IPS DF 19.7 (cell line): ENCODE measurements at regions not wholly inside any gene's neighbourhood (a gene's known extent, or its start where the extent isn't known, plus 50 kb on each side); places are given as distances from the start of the nearest gene placed in this dataset.

Experiments used
- DNase-seq: peaks from one replicate; pipeline ENCODE4 v3.0.0-alpha.2; 2013; ENCODE audit warnings: low read depth, low spot score

- DNase-seq, result no peak
These were observed 905.1 kb upstream of the MAN1A1 start for GRCh38 chr6:120254651-120255050.

- no peak for DNase-seq
These were observed 898.9 kb upstream of the MAN1A1 start for GRCh38 chr6:120248451-120248850.

DNA sequence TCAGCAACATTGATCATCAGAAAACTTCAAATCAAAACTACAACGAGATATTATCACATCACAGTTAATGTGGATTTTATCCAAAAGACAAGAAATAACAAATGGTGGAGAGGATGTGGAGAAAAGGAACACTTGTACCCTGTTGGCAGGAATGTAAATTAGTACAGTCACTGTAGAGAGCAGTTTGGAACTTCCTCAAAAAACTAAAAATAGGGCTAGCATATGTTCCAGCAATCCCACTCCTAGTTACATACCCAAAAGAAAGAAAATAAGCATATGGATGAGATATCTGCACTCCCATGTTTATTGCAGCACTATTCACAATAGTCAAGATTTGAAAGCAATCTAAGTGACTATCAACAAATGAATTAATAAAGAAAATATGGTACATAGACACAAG lies 887.7 kb upstream of the MAN1A1 start:
- DNase-seq, result no peak

GRCh38 chr6:120230008-120230407 lies 880.4 kb upstream of the MAN1A1 start:
- DNase-seq, result peak; percentile 5

GRCh38 chr6:120228297-120228696 lies 878.7 kb upstream of the MAN1A1 start:
- DNase-seq, result no peak

GRCh38 chr6:120219339-120219738 lies 869.8 kb upstream of the MAN1A1 start:
- no peak for DNase-seq

DNA sequence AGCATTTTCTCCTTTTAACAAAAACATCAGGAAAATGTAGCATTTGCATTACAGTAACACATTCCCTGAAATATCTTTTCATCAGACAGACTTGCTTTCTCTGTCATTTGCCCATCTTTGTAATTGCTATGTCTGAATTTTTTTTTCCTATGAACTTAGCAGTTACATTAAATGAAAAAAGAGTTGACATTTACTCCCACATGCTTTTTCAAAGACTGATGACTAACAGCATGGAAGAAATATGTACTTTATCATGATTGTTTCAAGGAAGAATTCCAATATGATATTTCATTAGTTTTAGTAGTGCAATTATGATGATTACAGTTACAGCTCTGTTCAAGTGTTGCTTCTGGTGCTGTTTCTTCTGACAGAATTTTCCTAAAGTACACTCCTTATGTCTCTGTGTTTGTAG lies 864.5 kb upstream of the MAN1A1 start:
- no peak for DNase-seq

DNA sequence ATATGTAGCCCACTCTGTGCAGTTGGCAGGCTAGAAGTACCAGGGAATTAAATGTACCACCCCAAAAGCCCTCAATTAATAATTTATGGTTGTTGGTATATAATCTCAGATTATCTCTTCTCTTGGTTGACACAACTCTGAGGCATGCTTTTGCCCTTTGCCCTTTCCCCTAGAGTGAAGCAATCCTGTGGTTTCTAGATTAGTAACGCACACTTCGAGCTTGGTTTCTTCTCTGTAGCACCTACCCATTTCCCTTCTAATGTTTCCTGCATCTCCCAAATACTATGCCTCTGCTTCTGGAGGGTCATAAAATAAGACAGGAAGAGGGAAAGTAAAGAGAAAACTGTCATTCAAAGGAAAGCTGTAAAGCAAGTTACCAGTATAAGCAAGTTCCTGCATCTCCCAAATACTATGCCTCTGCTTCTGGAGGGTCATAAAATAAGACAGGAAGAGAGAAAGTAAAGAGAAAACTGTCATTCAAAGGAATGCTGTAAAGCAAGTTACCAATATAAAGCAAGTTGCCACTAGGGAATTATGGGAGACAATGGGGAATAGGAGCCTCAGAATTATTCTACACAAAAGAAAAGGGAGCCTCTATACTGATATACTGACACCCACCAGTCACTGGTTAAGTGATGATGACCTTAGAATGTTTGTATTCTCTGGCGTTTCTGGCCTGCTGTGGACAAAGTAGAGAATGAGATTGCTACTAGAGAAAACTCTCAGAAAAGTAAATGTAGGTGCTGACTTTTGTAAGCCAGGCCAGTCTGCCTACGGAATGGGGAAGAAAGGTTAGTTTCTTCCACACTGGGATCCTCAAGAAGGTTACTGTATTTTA lies 862.6 kb upstream of the MAN1A1 start:
- no peak for DNase-seq

DNA sequence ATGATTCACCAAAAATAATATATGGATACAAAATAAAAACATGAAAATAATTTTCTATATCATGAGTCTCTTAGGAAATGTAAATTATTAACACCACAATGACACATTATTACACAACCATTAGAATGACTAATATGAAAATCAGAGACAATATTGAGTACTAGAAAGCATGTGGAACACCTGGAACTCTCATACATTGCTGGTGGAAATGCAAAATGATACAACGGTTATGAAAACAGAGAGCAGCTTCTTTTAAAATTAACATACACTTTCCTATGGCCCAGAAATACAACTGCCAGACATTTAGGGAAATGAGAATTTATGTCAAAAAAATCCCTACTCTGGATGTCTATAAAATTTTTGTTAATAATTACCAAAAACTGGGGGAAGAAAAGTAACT lies 853.3 kb upstream of the MAN1A1 start:
- no peak for DNase-seq

DNA sequence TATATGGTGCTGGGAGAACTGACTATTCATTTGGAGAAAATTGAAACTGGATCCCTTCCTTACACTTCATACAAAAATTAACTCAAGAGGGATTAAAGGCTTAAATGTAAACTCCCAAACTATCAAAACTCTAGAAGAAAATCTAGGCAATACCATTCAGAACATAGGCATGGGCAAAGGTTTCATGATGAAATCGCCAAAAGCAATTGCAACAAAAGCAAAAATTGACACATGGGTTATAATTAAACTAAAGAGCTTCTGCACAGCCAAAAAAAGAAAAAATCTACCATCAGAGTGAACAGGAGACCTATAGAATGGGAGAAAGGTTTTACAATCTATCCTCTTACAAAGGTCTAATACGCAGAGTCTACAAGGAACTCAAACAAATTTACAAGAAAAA lies 851.3 kb upstream of the MAN1A1 start:
- no peak for DNase-seq

GRCh38 chr6:120198033-120198432 lies 848.5 kb upstream of the MAN1A1 start:
- DNase-seq, result no peak

GRCh38 chr6:120186080-120186479 lies 836.5 kb upstream of the MAN1A1 start:
- no peak for DNase-seq

- no peak for DNase-seq
These were observed 823.7 kb upstream of the MAN1A1 start for GRCh38 chr6:120173250-120173649.

GRCh38 chr6:120164531-120164930 lies 815.0 kb upstream of the MAN1A1 start:
- DNase-seq, result no peak

GRCh38 chr6:120157873-120158272 lies 808.3 kb upstream of the MAN1A1 start:
- no peak for DNase-seq

- DNase-seq, result no peak
These were observed 797.7 kb upstream of the MAN1A1 start for GRCh38 chr6:120147071-120147871.

GRCh38 chr6:120141601-120142000 lies 792.0 kb upstream of the MAN1A1 start:
- DNase-seq, result no peak

- no peak for DNase-seq
These were observed 787.9 kb upstream of the MAN1A1 start for GRCh38 chr6:120137492-120137891.

DNA sequence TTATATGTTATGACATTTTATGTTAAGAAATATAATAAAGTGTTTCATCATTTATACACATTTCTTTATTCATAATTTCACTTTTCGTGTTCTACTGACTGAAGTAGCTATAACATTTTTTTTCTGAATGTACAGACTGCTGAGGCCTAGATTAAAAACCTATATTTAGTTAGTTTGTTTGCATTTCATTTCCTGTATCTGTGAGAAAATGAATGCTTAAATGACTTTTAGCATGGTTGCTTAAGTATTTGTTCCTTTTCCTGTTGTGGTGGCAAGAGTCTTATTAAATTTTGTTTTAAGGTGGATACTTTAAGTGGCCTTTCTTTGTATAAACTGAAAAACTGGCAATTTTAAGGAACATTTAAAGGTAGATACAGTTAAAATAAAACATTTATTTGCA lies 779.7 kb upstream of the MAN1A1 start:
- DNase-seq, result no peak

DNA sequence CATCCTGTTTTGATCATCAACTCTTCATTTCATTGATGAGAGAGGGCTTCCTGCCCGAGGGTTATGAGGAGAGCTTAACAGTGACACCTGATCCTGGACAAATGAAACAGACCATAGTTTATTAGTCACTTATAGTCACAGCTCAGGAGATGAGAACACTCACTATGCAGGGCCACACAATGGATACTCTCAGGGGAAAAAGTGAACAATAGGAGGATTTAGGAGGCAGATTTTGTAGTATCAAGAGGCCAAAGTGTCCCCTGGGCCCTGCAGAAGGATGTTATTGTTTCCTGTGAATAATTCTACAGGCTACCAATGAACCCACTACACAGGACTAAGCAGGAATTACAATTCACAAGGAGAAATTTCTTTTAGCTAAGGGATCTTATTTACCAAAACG lies 772.8 kb upstream of the MAN1A1 start:
- no peak for DNase-seq

DNA sequence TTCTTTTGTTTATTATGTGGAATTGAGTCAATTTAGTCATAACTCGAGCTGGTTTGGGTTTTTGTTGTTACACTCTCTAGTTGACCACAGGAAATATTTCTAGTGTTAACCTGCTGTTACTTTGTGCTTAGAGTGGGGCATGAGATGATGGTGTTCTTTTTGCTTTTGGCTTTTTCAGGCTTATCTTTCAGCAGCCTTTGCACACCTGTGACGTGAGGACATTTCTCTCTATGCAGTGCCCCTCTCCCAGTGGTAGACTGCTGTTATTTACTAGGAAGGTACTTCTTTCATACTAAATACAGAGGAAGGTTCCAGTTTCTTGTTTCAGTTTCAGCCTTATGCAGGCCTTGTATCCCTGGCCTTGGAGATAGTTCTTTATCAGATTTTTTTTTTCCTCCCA lies 766.8 kb upstream of the MAN1A1 start:
- no peak for DNase-seq

DNA sequence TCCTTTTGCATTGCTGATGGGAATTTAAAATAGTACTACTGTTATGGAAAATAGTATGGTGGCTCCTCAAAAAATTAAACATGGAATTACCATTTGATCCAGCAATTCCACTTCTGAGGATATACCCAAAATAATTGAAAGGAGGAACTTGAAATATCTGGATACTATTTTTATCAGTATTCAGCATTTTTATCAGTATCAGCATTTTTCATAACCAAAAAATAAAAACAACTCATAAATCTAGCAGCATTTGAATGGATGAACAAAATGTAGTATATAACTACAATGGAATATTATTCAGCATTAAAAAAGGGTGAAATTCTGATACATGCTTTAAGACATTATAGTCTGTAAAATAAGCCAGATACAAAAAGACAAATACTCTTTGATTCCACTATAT lies 763.4 kb upstream of the MAN1A1 start:
- no peak for DNase-seq

DNA sequence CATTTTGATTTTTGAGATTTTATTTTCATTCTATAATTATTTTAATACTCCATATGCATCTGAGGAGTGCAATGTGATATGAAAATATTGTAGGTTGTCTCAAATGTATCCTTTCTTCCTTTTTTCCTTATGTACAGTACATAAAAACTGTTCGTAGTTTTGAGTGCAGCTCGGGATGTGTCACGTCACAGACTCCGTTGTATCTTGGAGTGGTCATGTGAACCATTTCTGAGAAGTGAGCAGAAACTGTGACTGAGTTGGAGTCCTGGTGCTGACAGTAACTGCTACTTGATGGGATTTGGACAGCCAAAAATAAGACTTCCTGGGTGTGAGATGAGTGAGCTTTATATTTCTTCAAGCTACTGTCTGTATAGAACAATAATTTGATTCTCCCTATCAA lies 761.4 kb upstream of the MAN1A1 start:
- DNase-seq, result no peak
